IMR-90 (cell line): ENCODE measurements at regions not wholly inside any gene's neighbourhood (a gene's known extent, or its start where the extent isn't known, plus 50 kb on each side); places are given as distances from the start of the nearest gene placed in this dataset.

Experiments
- ATAC-seq: fragments of 200-7000 bp; cut with Tn5 transposase; 2 replicates; pipeline ENCODE4 v1.9.1; 2020; ENCODE audit warnings: low read depth, mild to moderate bottlenecking, moderate library complexity
- BruUV-seq: library from RNA; stranded (reverse); fragments of 400-500 nt; replicated peaks from 2 replicates; lab custom pipeline; 2021; lab: Mats Ljungman, UMichigan
- CTCF ChIA-PET: fragments of 300-600 bp; formaldehyde crosslinking; extraction: SDS; loops from one replicate; lab custom pipeline; 2021; ENCODE audit warnings: antibody characterized with exemption; lab: Yijun Ruan, JAX
- POLR2A ChIA-PET: fragments of 300-600 bp; sonication (Branson Sonifier 250); formaldehyde crosslinking; loops from one replicate; lab custom pipeline; 2022; ENCODE audit warnings: antibody characterized with exemption; ENCODE audit not compliant: unreplicated experiment; lab: Charles Lee
- DNase-seq: peaks from one replicate; pipeline ENCODE4 v3.0.0; 2013
- H2AFZ ChIP-seq: replicated peaks from 2 replicates; pipeline ENCODE3; 2013; ENCODE audit warnings: low read length, mild to moderate bottlenecking; ENCODE audit not compliant: poor library complexity
- H2AK5ac ChIP-seq: 2 replicates; pipeline ENCODE4 v1.6.1; 2013; ENCODE audit warnings: low read depth, low read length, inconsistent platforms
- H2AK9ac ChIP-seq: replicated peaks from 2 replicates; pipeline ENCODE3; 2013; ENCODE audit warnings: mild to moderate bottlenecking, low read depth, low read length, moderate library complexity; ENCODE audit not compliant: poor library complexity
- H2BK120ac ChIP-seq: 2 replicates; pipeline ENCODE4 v1.6.1; 2013; ENCODE audit warnings: low read depth, low read length, inconsistent platforms
- H2BK15ac ChIP-seq: 3 replicates; pipeline ENCODE4 v1.6.1; 2013; ENCODE audit warnings: low read depth, low read length, inconsistent platforms
- H2BK20ac ChIP-seq: 2 replicates; pipeline ENCODE4 v1.6.1; 2013; ENCODE audit warnings: low read depth, mild to moderate bottlenecking, inconsistent platforms, low read length, moderate library complexity
- H2BK5ac ChIP-seq: 2 replicates; pipeline ENCODE4 v1.6.1; 2013; ENCODE audit warnings: mild to moderate bottlenecking, low read depth, low read length, inconsistent platforms; ENCODE audit not compliant: poor library complexity, severe bottlenecking
- H3K14ac ChIP-seq: replicated peaks from 2 replicates; pipeline ENCODE4 v1.6.1; 2013; ENCODE audit warnings: low read depth, low read length, inconsistent platforms
- H3K18ac ChIP-seq: 2 replicates; pipeline ENCODE4 v1.6.1; 2013; ENCODE audit warnings: low read depth, low read length, control low read depth
- H3K23ac ChIP-seq: 2 replicates; pipeline ENCODE4 v1.6.1; 2013; ENCODE audit warnings: low read depth, low read length, inconsistent platforms
- H3K27ac ChIP-seq: 2 replicates; pipeline ENCODE4 v1.5.1; 2013; ENCODE audit warnings: mild to moderate bottlenecking, control low read depth, low read length; ENCODE audit not compliant: insufficient read depth
- H3K27me3 ChIP-seq: 2 replicates; pipeline ENCODE4 v1.6.1; 2013; ENCODE audit warnings: low read length; ENCODE audit not compliant: control insufficient read depth, insufficient read depth
- H3K36me3 ChIP-seq: 2 replicates; pipeline ENCODE4 v1.6.1; 2013; ENCODE audit warnings: low read length, mixed read lengths; ENCODE audit not compliant: control insufficient read depth, insufficient read depth
- H3K4ac ChIP-seq: 2 replicates; pipeline ENCODE4 v1.6.1; 2013; ENCODE audit warnings: low read depth, low read length, inconsistent platforms
- H3K4me1 ChIP-seq: 2 replicates; pipeline ENCODE4 v1.6.1; 2013; ENCODE audit warnings: low read length, mixed read lengths; ENCODE audit not compliant: control insufficient read depth, insufficient read depth
- H3K4me2 ChIP-seq: 2 replicates; pipeline ENCODE4 v1.6.1; 2013; ENCODE audit warnings: low read depth, mild to moderate bottlenecking, control low read depth, low read length, moderate library complexity
- H3K4me3 ChIP-seq: 2 replicates; pipeline ENCODE4 v1.5.1; 2013; ENCODE audit warnings: low read depth, mild to moderate bottlenecking, control low read depth, low read length, moderate library complexity; ENCODE audit not compliant: insufficient read depth
- H3K56ac ChIP-seq: 2 replicates; pipeline ENCODE4 v1.6.1; 2013; ENCODE audit warnings: low read length, inconsistent platforms; ENCODE audit not compliant: insufficient read depth; ENCODE audit errors: extremely low read depth
- H3K79me1 ChIP-seq, 2 experiments: 2 replicates each; pipeline ENCODE4 v1.6.1; 2013; ENCODE audit warnings: low read length in 2 of 2, inconsistent platforms in 1 of 2, low read depth in 1 of 2
- H3K9ac ChIP-seq: 2 replicates; pipeline ENCODE4 v1.6.1; 2013; ENCODE audit warnings: low read depth, low read length, control low read depth
- H3K9me1 ChIP-seq: 2 replicates; pipeline ENCODE4 v1.6.1; 2013; ENCODE audit warnings: low read length, inconsistent platforms; ENCODE audit not compliant: insufficient read depth
- H3K9me3 ChIP-seq: 2 replicates; pipeline ENCODE4 v1.6.1; 2013; ENCODE audit warnings: low read length; ENCODE audit not compliant: control insufficient read depth, insufficient read depth
- H4K20me1 ChIP-seq: 2 replicates; pipeline ENCODE4 v1.6.1; 2013; ENCODE audit warnings: low read length, inconsistent platforms; ENCODE audit not compliant: insufficient read depth
- H4K5ac ChIP-seq: 2 replicates; pipeline ENCODE4 v1.6.1; 2013; ENCODE audit warnings: mild to moderate bottlenecking, low read depth, low read length, control low read depth
- H4K8ac ChIP-seq, 2 experiments: 2 replicates each; pipeline ENCODE4 v1.6.1; 2013; ENCODE audit warnings: low read depth in 2 of 2, low read length in 2 of 2, control low read depth in 1 of 2, inconsistent platforms in 1 of 2
- H4K91ac ChIP-seq: 2 replicates; pipeline ENCODE4 v1.6.1; 2013; ENCODE audit warnings: low read depth, low read length, inconsistent platforms; ENCODE audit not compliant: insufficient read depth
- BHLHE40 ChIP-seq: fragments of 150-350 bp; IDR thresholded peaks from 2 replicates; pipeline ENCODE4 v1.6.1; 2016; ENCODE audit warnings: mild to moderate bottlenecking, low read depth, low read length
- CEBPB ChIP-seq: IDR thresholded peaks from 2 replicates; pipeline ENCODE4 v1.6.1; 2012; ENCODE audit warnings: low read depth, low read length, improper control_type of control experiment
- CHD1 ChIP-seq: IDR thresholded peaks from 2 replicates; pipeline ENCODE4 v1.6.1; 2012; ENCODE audit warnings: low read depth, low read length, improper control_type of control experiment
- CTCF ChIP-seq: conservative IDR thresholded peaks from 2 replicates; pipeline ENCODE4 v1.5.1; 2012; ENCODE audit warnings: mild to moderate bottlenecking, low read depth, low read length, improper control_type of control experiment
- ELK1 ChIP-seq: fragments of 150-350 bp; IDR thresholded peaks from 2 replicates; pipeline ENCODE4 v1.6.1; 2016; ENCODE audit warnings: low read depth, mild to moderate bottlenecking, low read length, moderate library complexity, borderline replicate concordance
- FOS ChIP-seq: fragments of 150-350 bp; IDR thresholded peaks from 2 replicates; pipeline ENCODE4 v1.6.1; 2016; ENCODE audit warnings: low read depth, low read length
- MAFK ChIP-seq: IDR thresholded peaks from 2 replicates; pipeline ENCODE4 v1.6.1; 2012; ENCODE audit warnings: low read depth, low read length, improper control_type of control experiment
- MXI1 ChIP-seq: IDR thresholded peaks from 2 replicates; pipeline ENCODE4 v1.6.1; 2012; ENCODE audit warnings: low read depth, mild to moderate bottlenecking, low read length, moderate library complexity, borderline replicate concordance
- NFE2L2 ChIP-seq: fragments of 150-350 bp; IDR thresholded peaks from 2 replicates; pipeline ENCODE4 v1.6.1; 2016; ENCODE audit warnings: low read depth, mild to moderate bottlenecking, low read length
- POLR2A ChIP-seq: IDR thresholded peaks from 2 replicates; pipeline ENCODE4 v1.6.1; 2012; ENCODE audit warnings: mild to moderate bottlenecking, low read depth, low read length
- RAD21 ChIP-seq: IDR thresholded peaks from 2 replicates; pipeline ENCODE4 v1.6.1; 2012; ENCODE audit warnings: low read length, improper control_type of control experiment
- RCOR1 ChIP-seq: IDR thresholded peaks from 2 replicates; pipeline ENCODE4 v1.6.1; 2012; ENCODE audit warnings: mild to moderate bottlenecking, low read length, improper control_type of control experiment; ENCODE audit not compliant: insufficient replicate concordance
- RFX5 ChIP-seq: IDR thresholded peaks from 2 replicates; pipeline ENCODE4 v1.8.0; 2012; ENCODE audit warnings: low read depth, mild to moderate bottlenecking, low read length, moderate library complexity
- SMC3 ChIP-seq: fragments of 150-350 bp; IDR thresholded peaks from 2 replicates; pipeline ENCODE4 v1.6.1; 2016; ENCODE audit warnings: low read depth, mild to moderate bottlenecking, antibody characterized with exemption, low read length, moderate library complexity
- USF2 ChIP-seq: fragments of 150-350 bp; IDR thresholded peaks from 2 replicates; pipeline ENCODE4 v1.6.1; 2017; ENCODE audit warnings: mild to moderate bottlenecking, antibody characterized with exemption, low read length, low read depth
- WGBS, 2 experiments: methylation state at CpG; one replicate each; pipeline versions ENCODE4 v1.1.5 to v1.1.7; 2013; ENCODE audit warnings: missing lambda C conversion rate in 2 of 2; ENCODE audit not compliant: insufficient read length in 1 of 2; ENCODE audit errors: extremely low coverage in 2 of 2; 5-methylcytosine and 5-hydroxymethylcytosine counted together
- dilution Hi-C: fragments of 300-500 bp; cut with HindIII; formaldehyde crosslinking; loops from one replicate; pipeline ENCODE4 v1.14.3; 2018; ENCODE audit warnings: low sequenced_read_pairs; ENCODE audit not compliant: unreplicated experiment
- in situ Hi-C: fragments of 300-500 bp; cut with MboI; formaldehyde crosslinking; loops from 3 replicates; pipeline ENCODE4 v1.14.3; 2019; ENCODE audit warnings: low sequenced_read_pairs, inconsistent platforms, mixed read lengths
- intact Hi-C: fragments of 100-400 bp; cut with micrococcal nuclease; formaldehyde crosslinking; loops from 2 replicates; pipeline ENCODE4 v1.10.0; 2022

GRCh38 chr7:25596443-25596842 is 368.2 kb upstream of the NPVF start:
- intact Hi-C loops (loop anchor here (1.0 kb wide), 1 partner anchor 24 kb away; no protein-coding TSS in a partner anchor), dilution Hi-C loops (no loop called here), in situ Hi-C loops (no loop called here)
- H3K4me1 ChIP-seq = no peaks in the 10 kb centered on the region
- H3K79me1 ChIP-seq = no peaks in the 10 kb centered on the region
- no peak overlapping the region for H2AFZ ChIP-seq
- H3K27me3 ChIP-seq = no peaks in the 10 kb centered on the region
- H3K4me2 ChIP-seq = no peak overlapping the region
- ChIA-PET POLR2A (no interaction called here), CTCF (no interaction called here)
- H3K18ac ChIP-seq = no peak overlapping the region
- no peak overlapping the region for H4K5ac ChIP-seq
- H2AK9ac ChIP-seq = no peak overlapping the region
- 67% methylated on average over 2 of the region's 9 CpGs; no CpG with 5 or more reads in 1 of the 2 experiments for WGBS, 2 experiments
- H4K91ac ChIP-seq = no peak overlapping the region
- no peaks in the 10 kb centered on the region for H3K36me3 ChIP-seq
- no peak overlapping the region for H2AK5ac ChIP-seq
- TF ChIP-seq SMC3 (no peak), ELK1 (no peak), RFX5 (no peak), RAD21 (no peak), MXI1 (no peak), CEBPB (no peak), POLR2A (no peak), MAFK (no peak), FOS (no peak), RCOR1 (no peak), USF2 (no peak), CTCF (no peak), NFE2L2 (no peak), BHLHE40 (no peak), CHD1 (no peak)
- no peaks in the 10 kb centered on the region for H4K20me1 ChIP-seq
- no peak overlapping the region for H3K4ac ChIP-seq
- H3K9me3 ChIP-seq = no peaks in the 10 kb centered on the region
- no peak overlapping the region for H2BK15ac ChIP-seq
- no peak overlapping the region for H2BK120ac ChIP-seq
- no peak overlapping the region for H3K9ac ChIP-seq
- no peak overlapping the region for H3K23ac ChIP-seq
- H2BK20ac ChIP-seq = no peak overlapping the region
- ATAC-seq = no peak
- H3K9me1 ChIP-seq = no peaks in the 10 kb centered on the region
- no peak overlapping the region for H3K56ac ChIP-seq
- H3K27ac ChIP-seq = no peak overlapping the region
- H4K8ac ChIP-seq = no peak overlapping the region
- H3K4me3 ChIP-seq = no peak overlapping the region
- no peak overlapping the region for H2BK5ac ChIP-seq
- BruUV-seq = no TSS peak
- H3K14ac ChIP-seq = no peak overlapping the region
- no peak for DNase-seq
